Stimulated activated CD8-positive, alpha-beta memory T cell treated with anti-CD3 and anti-CD28 coated beads, Interleukin-12 subunit alpha, Interleukin-12 subunit beta, amount 100 ng/mL, for 1 hour (primary cell): ENCODE measurements at regions not wholly inside any gene's neighbourhood (a gene's known extent, or its start where the extent isn't known, plus 50 kb on each side); places are given as distances from the start of the nearest gene placed in this dataset.

Source experiments
- DNase-seq: peaks from one replicate; pipeline ENCODE4 v3.0.0-alpha.2; 2020; ENCODE audit warnings: low read depth

GRCh38 chr13:78334059-78334458 lies 269.3 kb downstream of the POU4F1 start:
- DNase-seq, result no peak

GRCh38 chr13:78326633-78327032 lies 276.7 kb downstream of the POU4F1 start:
- DNase-seq, result no peak

- no peak for DNase-seq
Observed at GRCh38 chr13:78325585-78325984, 277.8 kb downstream of the POU4F1 start.

GRCh38 chr13:78323848-78324247 lies 279.5 kb downstream of the POU4F1 start:
- no peak for DNase-seq

GRCh38 chr13:78323040-78323439 lies 280.3 kb downstream of the POU4F1 start:
- DNase-seq, result no peak

GRCh38 chr13:78319101-78319627 lies 284.2 kb downstream of the POU4F1 start:
- no peak for DNase-seq

GRCh38 chr13:78317030-78317429 lies 286.3 kb downstream of the POU4F1 start:
- DNase-seq, result no peak

- DNase-seq, result no peak
Observed at GRCh38 chr13:78309497-78310180, 293.7 kb downstream of the POU4F1 start.

- no peak for DNase-seq
Observed at GRCh38 chr13:78306519-78307206, 296.7 kb downstream of the POU4F1 start.

GRCh38 chr13:78305171-78305570 lies 298.2 kb downstream of the POU4F1 start:
- no peak for DNase-seq

GRCh38 chr13:78299832-78300623 lies 303.3 kb downstream of the POU4F1 start:
- DNase-seq, result no peak

GRCh38 chr13:78298657-78299056 lies 304.7 kb downstream of the POU4F1 start:
- no peak for DNase-seq

- DNase-seq, result no peak
Observed at GRCh38 chr13:78286748-78287147, 316.6 kb downstream of the POU4F1 start.

- DNase-seq, result no peak
Observed at GRCh38 chr13:78265098-78265497, 338.3 kb downstream of the POU4F1 start.

GRCh38 chr13:78258304-78258703 lies 339.7 kb upstream of the EDNRB start:
- DNase-seq, result no peak

- DNase-seq, result no peak
Observed at GRCh38 chr13:78256484-78256883, 337.9 kb upstream of the EDNRB start.

- DNase-seq, result no peak
Observed at GRCh38 chr13:78254113-78254512, 335.5 kb upstream of the EDNRB start.

GRCh38 chr13:78247362-78247761 lies 328.7 kb upstream of the EDNRB start:
- no peak for DNase-seq

GRCh38 chr13:78241278-78241919 lies 322.8 kb upstream of the EDNRB start:
- DNase-seq, result no peak

GRCh38 chr13:78239714-78240113 lies 321.1 kb upstream of the EDNRB start:
- DNase-seq, result no peak

GRCh38 chr13:78238911-78239310 lies 320.3 kb upstream of the EDNRB start:
- no peak for DNase-seq

GRCh38 chr13:78228940-78229339 lies 310.3 kb upstream of the EDNRB start:
- no peak for DNase-seq
